ENCODE measurements at regions not wholly inside any gene's neighbourhood (a gene's known extent, or its start where the extent isn't known, plus 50 kb on each side); places are given as distances from the start of the nearest gene placed in this dataset.

DNA sequence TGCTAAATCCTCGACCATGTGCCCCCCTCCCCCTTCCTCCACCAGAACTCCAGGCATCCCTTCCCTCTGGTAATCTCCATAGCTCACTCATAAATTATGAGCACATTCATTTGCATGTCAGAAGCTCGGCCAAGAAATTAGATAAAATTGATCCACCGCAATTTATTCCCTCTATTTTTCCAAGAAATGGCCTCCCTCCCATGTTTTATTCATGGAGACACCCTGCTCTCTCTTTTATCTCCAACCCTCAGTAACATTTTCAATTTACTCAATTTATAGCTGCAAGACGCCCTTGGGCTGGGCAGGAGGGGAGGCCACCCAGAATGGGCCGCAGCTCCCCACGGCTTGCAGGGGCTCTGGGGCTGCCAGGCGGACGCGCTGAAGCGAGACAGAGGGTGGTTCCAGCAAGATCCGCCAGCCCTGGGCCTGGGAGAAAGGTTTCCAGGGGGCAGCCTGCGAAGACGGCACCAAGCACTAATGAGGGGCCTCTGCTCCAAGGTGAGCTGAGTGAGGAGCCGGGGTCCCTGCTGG, 54.7 kb upstream of the ZNF423 start:
- Histone ChIP-seq H3K9ac (ENCODE audit: low read length) (no peak overlapping the region), H2AFZ (ENCODE audit: low read length) (no peak overlapping the region), H3K36me3 (replicated peaks; ENCODE audit: insufficient read depth, low read length) (no peaks in the 10 kb centered on the region), H3K9me3 (replicated peaks; ENCODE audit: insufficient read depth, low read length) (no peaks in the 10 kb centered on the region), H3K4me2 (ENCODE audit: low read depth, low read length) (no peak overlapping the region), H3K4me1 (ENCODE audit: low read length) (no peaks in the 10 kb centered on the region), H3F3A (ENCODE audit: insufficient read depth, low read length) (no peaks in the 10 kb centered on the region), H3K27ac (ENCODE audit: low read length) (no peak overlapping the region), H3K4me3 (ENCODE audit: low read length) (no peak overlapping the region), H3K27me3 (replicated peaks; ENCODE audit: insufficient read depth, low read length) (0 out of 2 replicates have a peak, but pooled peaks cover 3% of the 10 kb centered on the region), H3K9me2 (replicated peaks; ENCODE audit: insufficient read depth, low read length) (no peaks in the 10 kb centered on the region), H3K79me2 (ENCODE audit: low read length) (no peaks in the 10 kb centered on the region), H4K20me1 (ENCODE audit: insufficient read depth, low read length) (no peaks in the 10 kb centered on the region)
- no peak for DNase-seq
- no peak for TF ChIP-seq EZH2 (optimal IDR thresholded peaks at IDR 0.05; ENCODE audit: low read depth, low read length)
- TF ChIP-seq, protein P1, sequence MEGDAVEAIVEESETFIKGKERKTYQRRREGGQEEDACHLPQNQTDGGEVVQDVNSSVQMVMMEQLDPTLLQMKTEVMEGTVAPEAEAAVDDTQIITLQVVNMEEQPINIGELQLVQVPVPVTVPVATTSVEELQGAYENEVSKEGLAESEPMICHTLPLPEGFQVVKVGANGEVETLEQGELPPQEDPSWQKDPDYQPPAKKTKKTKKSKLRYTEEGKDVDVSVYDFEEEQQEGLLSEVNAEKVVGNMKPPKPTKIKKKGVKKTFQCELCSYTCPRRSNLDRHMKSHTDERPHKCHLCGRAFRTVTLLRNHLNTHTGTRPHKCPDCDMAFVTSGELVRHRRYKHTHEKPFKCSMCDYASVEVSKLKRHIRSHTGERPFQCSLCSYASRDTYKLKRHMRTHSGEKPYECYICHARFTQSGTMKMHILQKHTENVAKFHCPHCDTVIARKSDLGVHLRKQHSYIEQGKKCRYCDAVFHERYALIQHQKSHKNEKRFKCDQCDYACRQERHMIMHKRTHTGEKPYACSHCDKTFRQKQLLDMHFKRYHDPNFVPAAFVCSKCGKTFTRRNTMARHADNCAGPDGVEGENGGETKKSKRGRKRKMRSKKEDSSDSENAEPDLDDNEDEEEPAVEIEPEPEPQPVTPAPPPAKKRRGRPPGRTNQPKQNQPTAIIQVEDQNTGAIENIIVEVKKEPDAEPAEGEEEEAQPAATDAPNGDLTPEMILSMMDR (IDR thresholded peaks at IDR 0.05; ENCODE audit: low read length): no peak
- no peak for TF ChIP-seq EZH2phosphoT487 (IDR thresholded peaks at IDR 0.05; ENCODE audit: low read length)

DNA sequence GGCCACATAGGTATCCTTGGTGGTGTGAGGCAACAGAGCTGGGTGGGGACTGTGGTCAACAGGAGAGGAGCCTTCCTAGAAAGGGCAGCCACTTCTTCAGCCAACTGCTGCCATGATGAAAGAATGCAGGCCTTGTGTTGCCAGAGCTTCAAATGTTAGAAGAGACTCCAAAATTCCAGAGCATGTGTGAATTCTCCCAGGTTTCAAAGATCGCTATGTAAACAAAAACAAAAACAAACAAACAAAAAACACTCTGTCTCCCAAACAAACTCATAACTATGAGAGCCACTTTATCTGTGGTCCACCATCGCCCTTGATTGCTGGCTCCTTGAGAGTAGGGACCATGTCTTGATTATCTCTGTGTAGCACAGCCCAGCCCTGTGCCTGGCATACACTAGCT, 55.5 kb upstream of the ZNF423 start:
- no peak overlapping the region for H2AFZ ChIP-seq (ENCODE audit: low read length)
- no peak overlapping the region for H3K4me3 ChIP-seq (ENCODE audit: low read length)
- no peaks in the 10 kb centered on the region for H3K79me2 ChIP-seq (ENCODE audit: low read length)

DNA sequence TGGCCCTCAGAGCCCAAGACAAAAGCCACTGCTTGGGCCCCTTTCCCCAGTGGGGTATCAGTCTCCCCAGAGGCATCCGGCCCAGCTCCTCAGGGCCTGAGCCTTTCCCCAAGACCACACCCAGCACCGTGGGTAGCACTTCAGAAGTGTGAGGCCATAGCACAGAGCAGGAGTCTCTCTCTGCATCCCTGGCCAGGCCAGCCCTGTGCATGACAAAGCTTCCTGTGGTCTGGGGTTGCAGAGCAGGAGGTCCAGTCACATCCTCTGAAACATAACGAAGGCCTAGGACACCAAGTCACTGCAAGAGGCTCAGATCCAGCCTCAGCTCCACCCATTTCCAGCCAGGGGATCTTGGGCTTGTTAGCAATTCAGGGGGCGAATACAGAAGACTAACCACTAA, 56.8 kb upstream of the ZNF423 start:
- Histone ChIP-seq H3K4me2 (ENCODE audit: low read depth, low read length) (no peak overlapping the region), H3K79me2 (ENCODE audit: low read length) (no peaks in the 10 kb centered on the region), H4K20me1 (ENCODE audit: insufficient read depth, low read length) (no peaks in the 10 kb centered on the region), H3K36me3 (replicated peaks; ENCODE audit: insufficient read depth, low read length) (no peaks in the 10 kb centered on the region), H3K9me3 (replicated peaks; ENCODE audit: insufficient read depth, low read length) (no peaks in the 10 kb centered on the region), H2AFZ (ENCODE audit: low read length) (no peak overlapping the region), H3K4me3 (ENCODE audit: low read length) (no peak overlapping the region), H3K4me1 (ENCODE audit: low read length) (no peaks in the 10 kb centered on the region), H3F3A (ENCODE audit: insufficient read depth, low read length) (no peaks in the 10 kb centered on the region), H3K9ac (ENCODE audit: low read length) (no peak overlapping the region), H3K27ac (ENCODE audit: low read length) (no peak overlapping the region), H3K9me2 (replicated peaks; ENCODE audit: insufficient read depth, low read length) (no peaks in the 10 kb centered on the region), H3K27me3 (replicated peaks; ENCODE audit: insufficient read depth, low read length) (0 out of 2 replicates have a peak, but pooled peaks cover 3% of the 10 kb centered on the region)
- TF ChIP-seq EZH2phosphoT487 (IDR thresholded peaks at IDR 0.05; ENCODE audit: low read length) (no peak), EZH2 (optimal IDR thresholded peaks at IDR 0.05; ENCODE audit: low read depth, low read length) (no peak)
- TF ChIP-seq, protein P1 (IDR thresholded peaks at IDR 0.05; ENCODE audit: low read length): no peak
- no peak for DNase-seq

More for the DNA sequence above, 55.5 kb upstream of the ZNF423 start:
- 0 out of 2 replicates have a peak, but pooled peaks cover 3% of the 10 kb centered on the region for H3K27me3 ChIP-seq (replicated peaks; ENCODE audit: insufficient read depth, low read length)
- H3K27ac ChIP-seq (ENCODE audit: low read length): no peak overlapping the region
- no peak overlapping the region for H3K4me2 ChIP-seq (ENCODE audit: low read depth, low read length)
- no peaks in the 10 kb centered on the region for H4K20me1 ChIP-seq (ENCODE audit: insufficient read depth, low read length)
- H3K36me3 ChIP-seq (replicated peaks; ENCODE audit: insufficient read depth, low read length): no peaks in the 10 kb centered on the region
- no peak for DNase-seq
- no peaks in the 10 kb centered on the region for H3K4me1 ChIP-seq (ENCODE audit: low read length)
- TF ChIP-seq, protein P1 (IDR thresholded peaks at IDR 0.05; ENCODE audit: low read length): no peak
- TF ChIP-seq EZH2 (optimal IDR thresholded peaks at IDR 0.05; ENCODE audit: low read depth, low read length) (no peak), EZH2phosphoT487 (IDR thresholded peaks at IDR 0.05; ENCODE audit: low read length) (no peak)
- no peaks in the 10 kb centered on the region for H3K9me2 ChIP-seq (replicated peaks; ENCODE audit: insufficient read depth, low read length)
- H3F3A ChIP-seq (ENCODE audit: insufficient read depth, low read length): no peaks in the 10 kb centered on the region
- no peak overlapping the region for H3K9ac ChIP-seq (ENCODE audit: low read length)
- no peaks in the 10 kb centered on the region for H3K9me3 ChIP-seq (replicated peaks; ENCODE audit: insufficient read depth, low read length)
